GM13977 (cell line): ENCODE measurements at regions not wholly inside any gene's neighbourhood (a gene's known extent, or its start where the extent isn't known, plus 50 kb on each side); places are given as distances from the start of the nearest gene placed in this dataset.

Experiments used
- DNase-seq: peaks from one replicate; pipeline ENCODE4 v3.0.0; 2012; ENCODE audit warnings: low spot score
- in situ Hi-C: fragments of 300-500 bp; cut with MboI; formaldehyde crosslinking; loops from one replicate; pipeline ENCODE4 v1.12.0; 2022; ENCODE audit warnings: low sequenced_read_pairs, low pct_unique_long_range_greater_than_20kb, mixed read lengths, inconsistent platforms; ENCODE audit not compliant: unreplicated experiment
- TF ChIP-seq, protein P1 (sequence below): IDR thresholded peaks from 2 replicates; pipeline ENCODE4 v1.5.1; 2012; ENCODE audit warnings: mild to moderate bottlenecking, control low read depth; ENCODE audit not compliant: insufficient read depth; ENCODE audit errors: extremely low read depth, missing control alignments

DNA sequence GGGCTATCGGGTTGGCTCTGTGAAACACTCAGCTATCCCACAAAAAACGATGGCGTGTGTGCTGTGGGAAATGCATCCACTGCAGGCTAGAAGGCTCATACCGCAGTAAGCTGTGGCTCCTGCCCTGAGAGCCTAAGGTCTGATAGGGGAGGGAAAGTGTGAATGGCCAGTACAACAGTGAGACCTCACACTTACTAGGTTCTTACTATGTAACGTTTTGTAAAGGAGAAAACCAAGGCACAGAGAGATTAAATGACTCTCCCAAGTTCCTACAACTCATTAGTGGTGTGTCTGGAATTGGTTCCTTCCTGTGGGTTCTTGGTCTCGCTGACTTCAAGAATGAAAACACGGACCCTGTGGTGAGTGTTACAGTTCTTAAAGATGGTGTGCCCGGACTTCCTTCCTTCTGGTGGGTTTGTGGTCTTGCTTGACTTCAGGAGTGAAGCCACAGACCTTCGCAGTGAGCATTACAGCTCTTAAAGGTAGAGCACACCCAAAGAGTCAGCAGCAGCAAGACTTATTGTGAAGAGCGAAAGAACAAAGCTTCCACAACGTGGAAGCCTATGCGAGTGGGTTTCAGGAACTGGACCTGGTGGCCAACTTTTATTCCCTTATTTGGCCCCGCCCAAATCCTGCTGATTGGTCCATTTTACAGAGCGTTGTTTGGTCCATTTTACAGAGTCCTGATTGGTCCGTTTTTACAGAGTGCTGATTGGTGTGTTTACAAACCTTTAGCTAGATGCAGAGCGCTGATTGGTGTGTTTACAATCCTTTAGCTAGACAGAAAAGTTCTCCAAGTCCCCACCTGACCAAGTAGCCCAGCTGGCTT, 161.7 kb downstream of the POLR2M start:
- in situ Hi-C loops, result loop anchor here (25.0 kb wide), 1 partner anchor 131 kb away; no protein-coding TSS in a partner anchor
- DNase-seq, result no peak
- TF ChIP-seq, protein P1, sequence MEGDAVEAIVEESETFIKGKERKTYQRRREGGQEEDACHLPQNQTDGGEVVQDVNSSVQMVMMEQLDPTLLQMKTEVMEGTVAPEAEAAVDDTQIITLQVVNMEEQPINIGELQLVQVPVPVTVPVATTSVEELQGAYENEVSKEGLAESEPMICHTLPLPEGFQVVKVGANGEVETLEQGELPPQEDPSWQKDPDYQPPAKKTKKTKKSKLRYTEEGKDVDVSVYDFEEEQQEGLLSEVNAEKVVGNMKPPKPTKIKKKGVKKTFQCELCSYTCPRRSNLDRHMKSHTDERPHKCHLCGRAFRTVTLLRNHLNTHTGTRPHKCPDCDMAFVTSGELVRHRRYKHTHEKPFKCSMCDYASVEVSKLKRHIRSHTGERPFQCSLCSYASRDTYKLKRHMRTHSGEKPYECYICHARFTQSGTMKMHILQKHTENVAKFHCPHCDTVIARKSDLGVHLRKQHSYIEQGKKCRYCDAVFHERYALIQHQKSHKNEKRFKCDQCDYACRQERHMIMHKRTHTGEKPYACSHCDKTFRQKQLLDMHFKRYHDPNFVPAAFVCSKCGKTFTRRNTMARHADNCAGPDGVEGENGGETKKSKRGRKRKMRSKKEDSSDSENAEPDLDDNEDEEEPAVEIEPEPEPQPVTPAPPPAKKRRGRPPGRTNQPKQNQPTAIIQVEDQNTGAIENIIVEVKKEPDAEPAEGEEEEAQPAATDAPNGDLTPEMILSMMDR, result no peak

DNA sequence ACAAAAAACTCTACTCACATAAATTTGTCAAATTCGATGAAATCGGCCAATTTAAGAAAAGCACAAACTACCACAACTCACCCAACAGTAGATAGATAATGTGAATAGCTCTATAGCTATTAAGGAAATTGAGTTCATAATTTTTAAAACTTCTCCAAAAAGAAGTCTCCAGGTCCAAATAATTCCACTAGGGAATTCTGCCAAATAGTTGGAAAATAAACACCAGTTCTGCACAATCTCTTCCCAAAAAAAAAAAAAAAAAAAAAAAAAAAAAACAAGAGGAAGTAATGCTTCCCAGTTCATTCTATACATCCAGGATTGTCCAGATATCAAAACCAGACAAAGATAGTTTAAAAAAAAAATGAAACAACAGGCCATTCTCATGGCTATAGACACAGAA, 164.2 kb downstream of the POLR2M start:
- in situ Hi-C loops, result loop anchor here (25.0 kb wide), 1 partner anchor 133 kb away; no protein-coding TSS in a partner anchor
- TF ChIP-seq, protein P1, result no peak
- DNase-seq, result no peak

DNA sequence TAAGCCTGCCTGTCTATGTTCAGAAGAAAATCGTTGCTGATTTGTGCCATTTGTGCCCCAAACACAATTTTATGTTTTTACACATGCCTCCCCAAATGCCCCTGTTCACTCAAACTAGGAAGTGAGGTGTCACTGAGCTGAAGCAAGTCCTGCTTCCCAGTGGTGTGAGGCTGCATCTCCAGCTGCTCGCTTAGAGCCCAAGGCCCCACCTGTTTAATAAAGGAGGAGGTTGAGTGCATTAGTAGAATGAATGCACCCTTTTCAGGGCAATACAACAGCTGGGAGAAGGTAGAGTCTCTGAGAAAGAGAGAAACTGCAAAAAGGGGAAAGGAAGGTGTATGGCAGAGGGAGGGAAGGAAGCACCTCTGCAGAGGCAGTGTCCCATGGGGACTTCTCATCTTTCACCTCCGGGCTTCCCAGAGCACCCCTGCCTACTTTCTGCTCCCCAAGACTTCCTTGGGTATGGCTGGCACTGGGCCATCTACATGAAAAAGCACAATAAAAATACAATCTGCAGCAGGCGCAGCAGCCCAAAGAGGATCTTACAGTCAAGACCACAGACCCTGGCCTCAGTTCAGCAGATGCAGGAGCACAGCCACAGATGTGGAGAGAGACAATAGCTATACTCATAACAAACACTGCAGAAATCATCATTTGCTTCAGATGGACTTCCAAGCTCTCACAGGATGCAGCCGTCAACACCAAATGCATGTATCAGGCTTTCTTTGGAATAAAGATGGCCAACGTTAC, 165.9 kb downstream of the POLR2M start:
- TF ChIP-seq, protein P1, result no peak
- in situ Hi-C loops, result loop anchor here (25.0 kb wide), 1 partner anchor 135 kb away; no protein-coding TSS in a partner anchor
- no peak for DNase-seq

DNA sequence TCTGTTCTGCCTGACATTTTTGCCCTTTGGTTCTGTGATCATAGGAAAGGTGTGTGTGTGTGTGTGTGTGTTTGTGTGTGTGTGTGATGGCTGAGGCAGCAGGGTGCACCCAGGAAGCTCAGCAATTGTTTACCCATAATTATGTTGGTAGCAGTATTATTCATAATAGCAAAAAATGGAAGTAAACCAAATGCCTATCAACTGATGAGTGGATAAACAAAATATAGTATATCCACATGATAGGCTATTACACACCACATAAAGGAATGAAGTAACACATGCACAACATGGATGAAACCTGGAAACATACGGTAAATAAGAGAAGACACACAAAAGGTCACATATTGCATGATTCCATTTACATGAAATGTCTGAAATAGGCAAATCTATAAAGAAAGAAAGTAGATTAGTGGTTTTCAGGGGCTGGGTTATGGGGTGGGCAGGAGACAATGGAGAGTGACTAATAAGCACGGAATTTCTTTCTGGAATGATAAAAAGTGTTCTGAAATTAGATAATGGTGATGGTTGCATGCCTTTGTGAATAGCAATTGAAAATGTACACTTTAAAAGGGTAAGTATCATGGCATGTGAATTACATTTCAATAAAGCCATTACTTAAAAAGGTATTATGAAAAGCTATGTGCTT, 167.2 kb downstream of the POLR2M start:
- in situ Hi-C loops, result loop anchor here (25.0 kb wide), 1 partner anchor 136 kb away; no protein-coding TSS in a partner anchor
- TF ChIP-seq, protein P1, result no peak
- DNase-seq, result no peak

DNA sequence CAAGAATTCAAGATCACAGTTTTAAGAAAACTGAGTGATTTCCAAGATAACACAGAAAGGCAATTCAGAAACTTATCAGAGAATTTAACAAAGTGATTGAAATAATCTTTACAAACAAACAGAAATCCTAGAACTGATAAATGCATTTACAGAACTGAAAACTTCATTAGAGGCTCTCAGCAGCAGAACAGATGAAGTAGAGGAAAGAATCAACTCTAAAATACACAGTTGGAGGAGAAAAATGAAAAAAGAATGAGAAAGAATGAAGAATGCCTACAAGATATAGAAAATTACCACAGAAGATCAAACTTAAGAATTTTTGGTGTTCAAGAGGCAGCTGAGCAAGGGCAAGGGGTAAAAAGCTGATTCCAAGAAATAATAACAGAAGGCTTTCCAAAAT, 168.8 kb downstream of the POLR2M start:
- TF ChIP-seq, protein P1, result no peak
- DNase-seq, result no peak
- in situ Hi-C loops, result no loop called here

DNA sequence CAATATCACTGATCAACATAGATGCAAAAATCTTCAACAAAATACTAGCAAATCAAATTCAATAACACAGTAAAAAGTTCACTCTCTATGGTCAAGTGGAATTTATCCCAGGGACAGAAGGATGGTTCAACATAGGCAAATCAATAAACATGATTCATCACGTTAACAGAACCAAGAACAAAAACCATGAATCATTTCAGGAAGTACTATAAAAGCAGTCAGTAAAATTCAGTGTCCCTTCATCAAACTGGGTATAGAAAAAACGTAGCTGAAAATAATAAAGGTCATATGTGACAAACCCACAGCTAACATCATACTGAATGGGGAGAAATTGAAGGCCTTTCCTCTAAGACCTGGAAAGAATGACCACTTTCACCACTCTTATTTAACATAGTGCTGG, 172.1 kb downstream of the POLR2M start:
- DNase-seq, result no peak
- in situ Hi-C loops, result no loop called here
- TF ChIP-seq, protein P1, result no peak
